GM12878 (cell line): ENCODE measurements at regions not wholly inside any gene's neighbourhood (a gene's known extent, or its start where the extent isn't known, plus 50 kb on each side); places are given as distances from the start of the nearest gene placed in this dataset.

Source experiments
- ATF3 ChIP-seq: IDR thresholded peaks from 2 replicates; pipeline ENCODE4 v1.6.1; 2011; ENCODE audit warnings: low read depth, mild to moderate bottlenecking, low read length, moderate library complexity, borderline replicate concordance; ENCODE audit errors: extremely low read depth
- BCL3 ChIP-seq: IDR thresholded peaks from 2 replicates; pipeline ENCODE4 v1.6.1; 2011; ENCODE audit warnings: borderline replicate concordance, low read depth, mild to moderate bottlenecking, moderate library complexity, low read length; ENCODE audit not compliant: insufficient read depth, poor library complexity, severe bottlenecking
- CEBPB ChIP-seq, 2 experiments: fragments of 150-350 bp in 1 of 2; IDR thresholded peaks; 2 replicates each; pipeline ENCODE4 v1.6.1; 2012 to 2014; ENCODE audit warnings: low read depth in 2 of 2, low read length in 2 of 2, borderline replicate concordance in 1 of 2, inconsistent platforms in 1 of 2
- DPF2 ChIP-seq: fragments of 450-650 bp; IDR thresholded peaks from 2 replicates; pipeline ENCODE4 v1.6.1; 2017; ENCODE audit warnings: mild to moderate bottlenecking
- E2F8 ChIP-seq: fragments of 450-650 bp; IDR thresholded peaks from 2 replicates; pipeline ENCODE4 v1.6.1; 2018; ENCODE audit warnings: mild to moderate bottlenecking, low read depth, moderate library complexity; ENCODE audit not compliant: partially characterized antibody
- EED ChIP-seq: sonication (generic); IDR thresholded peaks from 2 replicates; pipeline ENCODE4 v1.6.1; 2016; ENCODE audit warnings: antibody characterized with exemption, low read depth
- EP300 ChIP-seq, 2 experiments: fragments of 150-350 bp in 1 of 2; IDR thresholded peaks; 2 replicates each; pipeline ENCODE4 v1.6.1; 2011 to 2012; ENCODE audit warnings: low read depth in 2 of 2, low read length in 2 of 2, borderline replicate concordance in 1 of 2, improper control_type of control experiment in 1 of 2, inconsistent platforms in 1 of 2; ENCODE audit not compliant: control insufficient read depth in 1 of 2
- ESRRA ChIP-seq: IDR thresholded peaks from 2 replicates; pipeline ENCODE4 v1.6.1; 2012; ENCODE audit warnings: mild to moderate bottlenecking, low read length, improper control_type of control experiment
- HDAC2 ChIP-seq: fragments of 200-600 bp; sonication (generic); IDR thresholded peaks from 2 replicates; pipeline ENCODE4 v1.6.1; 2017
- NBN ChIP-seq: fragments of 450-650 bp; IDR thresholded peaks from 2 replicates; pipeline ENCODE4 v1.6.1; 2016
- NFIC ChIP-seq: IDR thresholded peaks from 2 replicates; pipeline ENCODE4 v1.6.1; 2012; ENCODE audit warnings: low read depth, mild to moderate bottlenecking, inconsistent platforms, low read length, moderate library complexity
- NFYA ChIP-seq: IDR thresholded peaks from 2 replicates; pipeline ENCODE4 v1.6.1; 2011; ENCODE audit warnings: low read depth, mild to moderate bottlenecking, low read length, improper control_type of control experiment, borderline replicate concordance
- POLR2A ChIP-seq: IDR thresholded peaks from 2 replicates; pipeline ENCODE4 v1.6.1; 2011; ENCODE audit warnings: low read depth, mild to moderate bottlenecking, low read length
- RBBP5 ChIP-seq: fragments of 200-600 bp; sonication (generic); conservative IDR thresholded peaks from 2 replicates; pipeline ENCODE4 v1.6.1; 2016
- SIX5 ChIP-seq: IDR thresholded peaks from 2 replicates; pipeline ENCODE4 v1.6.1; 2011; ENCODE audit warnings: mild to moderate bottlenecking, low read depth, low read length, moderate library complexity; ENCODE audit not compliant: severe bottlenecking
- SKIL ChIP-seq: fragments of 450-650 bp; IDR thresholded peaks from 2 replicates; pipeline ENCODE4 v1.6.1; 2017; ENCODE audit warnings: mild to moderate bottlenecking, low read depth, inconsistent platforms; ENCODE audit not compliant: poor library complexity, severe bottlenecking
- SP1 ChIP-seq: IDR thresholded peaks from one replicate; pipeline ENCODE4 v1.6.1; 2011; ENCODE audit warnings: low read depth, low read length
- SREBF2 ChIP-seq: IDR thresholded peaks from 2 replicates; pipeline ENCODE4 v1.6.1; 2012; ENCODE audit warnings: mild to moderate bottlenecking, low read length
- TCF12 ChIP-seq: IDR thresholded peaks from 2 replicates; pipeline ENCODE4 v1.6.1; 2011; ENCODE audit warnings: low read depth, mild to moderate bottlenecking, low read length
- TCF3 ChIP-seq: IDR thresholded peaks from 2 replicates; pipeline ENCODE4 v1.6.1; 2012; ENCODE audit warnings: low read depth, mild to moderate bottlenecking, low read length, borderline replicate concordance; ENCODE audit not compliant: insufficient read depth
- ZNF207 ChIP-seq: fragments of 450-650 bp; IDR thresholded peaks from 2 replicates; pipeline ENCODE4 v1.6.1; 2014; ENCODE audit warnings: antibody characterized with exemption, mild to moderate bottlenecking, borderline replicate concordance
- ZSCAN29 ChIP-seq: fragments of 450-650 bp; IDR thresholded peaks from 2 replicates; pipeline ENCODE4 v1.6.1; 2017; ENCODE audit warnings: mild to moderate bottlenecking, moderate library complexity

GRCh38 chr2:122704109-122704563, 948.7 kb downstream of the TSN start (continued):
- TF ChIP-seq EP300 (IDR thresholded peaks at IDR 0.05; ENCODE audit: borderline replicate concordance in 1 of 2, control insufficient read depth in 1 of 2, low read depth in 2 of 2, low read length in 2 of 2): peak; percentile 94 to 98
- peak; percentile 99 for TF ChIP-seq DPF2
- TF ChIP-seq ZSCAN29: no peak
- peak; percentile 81 for TF ChIP-seq EED
- TF ChIP-seq SREBF2: no peak
- peak; percentile 91 for TF ChIP-seq SKIL
- TF ChIP-seq SIX5: no peak
- TF ChIP-seq RBBP5: no peak
- TF ChIP-seq NFIC: peak; percentile 99
- TF ChIP-seq BCL3: no peak
- TF ChIP-seq HDAC2: no peak
- peak; percentile 68; the same call in 1 of the 2 replicates for TF ChIP-seq ZNF207
- no peak for TF ChIP-seq E2F8
- no peak for TF ChIP-seq NFYA
- peak; percentile 13; the same call in 1 of the 2 replicates for TF ChIP-seq TCF12
- TF ChIP-seq POLR2A: no peak
- TF ChIP-seq SP1: no peak
- TF ChIP-seq ESRRA: no peak
- TF ChIP-seq ATF3: no peak
- TF ChIP-seq CEBPB (IDR thresholded peaks at IDR 0.05; ENCODE audit: borderline replicate concordance in 1 of 2, low read depth in 2 of 2, low read length in 2 of 2): peak in 1 of 2 experiments; percentile 19; a peak in 1 of 4 replicates
- peak; percentile 83 for TF ChIP-seq NBN
- no peak for TF ChIP-seq TCF3
